NCI-H1436 treated with DMSO at 0.1 percent for 48 hours (cell line): ENCODE measurements at regions not wholly inside any gene's neighbourhood (a gene's known extent, or its start where the extent isn't known, plus 50 kb on each side); places are given as distances from the start of the nearest gene placed in this dataset.

Experiments
- DNase-seq: peaks from one replicate; lab custom pipeline; 2025; lab: John Stamatoyannopoulos, UW

- DNase-seq, result no peak
These were observed 815.1 kb downstream of the VGLL3 start for GRCh38 chr3:86175593-86176444.

DNA sequence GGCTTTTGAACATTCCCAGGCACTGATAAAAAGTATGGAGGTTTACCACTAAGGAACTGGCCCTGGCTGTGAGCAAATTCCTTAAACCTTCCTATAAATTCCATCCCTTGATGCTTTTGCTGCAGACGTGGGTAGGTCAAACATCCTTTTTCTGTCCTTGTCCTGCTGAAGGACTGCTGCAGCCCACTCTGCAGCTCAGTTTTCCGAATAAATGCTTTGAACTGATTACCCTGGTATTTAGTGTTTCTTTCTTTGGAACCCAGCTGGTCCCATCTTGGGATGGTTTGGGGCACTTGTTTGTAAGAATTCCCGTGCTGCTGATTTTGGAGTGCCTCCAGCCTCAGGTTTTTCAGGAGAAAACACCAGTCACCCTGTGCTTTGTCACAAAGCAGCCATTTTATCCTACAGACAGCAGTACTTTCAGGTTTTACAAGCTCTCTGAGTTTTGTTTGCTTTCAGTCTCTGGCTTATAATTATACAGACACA, 815.9 kb downstream of the VGLL3 start:
- DNase-seq, result no peak

- no peak for DNase-seq
These were observed 817.5 kb downstream of the VGLL3 start for GRCh38 chr3:86173401-86173800.

- DNase-seq, result no peak
These were observed 822.4 kb downstream of the VGLL3 start for GRCh38 chr3:86168512-86168911.

DNA sequence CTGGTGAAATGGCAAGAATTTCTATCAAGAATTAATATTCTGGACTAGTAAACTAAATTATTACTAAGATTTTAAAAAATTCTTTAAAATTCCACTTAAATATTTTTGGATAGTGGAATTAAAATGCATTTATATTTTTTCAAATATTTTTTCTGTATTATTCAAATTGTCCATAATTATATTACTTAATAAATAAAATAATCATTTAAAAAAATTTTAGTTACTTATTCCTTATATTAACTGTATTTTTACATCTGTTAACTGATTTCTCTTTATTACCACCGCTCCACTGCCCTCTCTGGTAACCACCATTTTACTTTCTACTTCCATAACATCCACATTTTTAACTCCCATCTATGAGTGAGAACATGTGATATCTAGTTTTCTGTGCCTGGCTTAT, 828.4 kb downstream of the VGLL3 start:
- no peak for DNase-seq

DNA sequence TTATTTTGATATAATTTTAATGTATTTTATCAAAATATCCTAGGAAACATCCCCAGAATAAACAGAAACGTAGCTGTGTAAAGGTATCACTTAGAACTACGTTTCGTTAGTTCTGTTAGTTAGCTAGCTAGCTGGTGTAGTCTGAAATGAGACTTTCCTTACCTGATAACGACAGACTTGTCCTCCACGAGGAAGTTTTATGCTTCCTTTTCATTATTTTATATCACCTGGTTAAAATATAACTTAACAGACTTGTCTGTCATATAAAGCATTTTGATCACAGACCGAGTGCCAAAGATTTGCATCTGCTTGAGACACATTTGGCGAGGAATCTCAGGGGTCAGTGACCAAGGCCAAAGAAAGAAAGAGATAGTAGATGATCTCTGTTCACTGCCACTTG, 829.5 kb downstream of the VGLL3 start:
- DNase-seq, result no peak

DNA sequence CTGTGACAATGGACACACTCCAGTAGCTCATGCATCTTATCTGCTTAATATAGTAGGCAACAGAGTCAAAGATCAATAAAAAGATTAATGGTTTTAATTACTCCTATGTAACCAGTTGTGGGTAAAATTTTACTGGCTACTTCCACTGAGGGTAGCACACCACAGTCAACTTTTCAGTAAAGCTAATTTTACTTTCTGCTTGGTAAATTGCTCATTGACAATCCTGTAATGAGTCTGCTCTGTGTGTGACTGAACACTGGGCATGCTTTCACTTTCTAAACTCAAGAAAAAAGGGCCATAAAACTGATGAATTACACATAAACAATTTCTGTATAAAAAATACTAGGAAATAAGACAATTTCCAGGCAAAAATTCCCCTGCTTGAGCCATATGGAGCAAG, 838.3 kb downstream of the VGLL3 start:
- no peak for DNase-seq

DNA sequence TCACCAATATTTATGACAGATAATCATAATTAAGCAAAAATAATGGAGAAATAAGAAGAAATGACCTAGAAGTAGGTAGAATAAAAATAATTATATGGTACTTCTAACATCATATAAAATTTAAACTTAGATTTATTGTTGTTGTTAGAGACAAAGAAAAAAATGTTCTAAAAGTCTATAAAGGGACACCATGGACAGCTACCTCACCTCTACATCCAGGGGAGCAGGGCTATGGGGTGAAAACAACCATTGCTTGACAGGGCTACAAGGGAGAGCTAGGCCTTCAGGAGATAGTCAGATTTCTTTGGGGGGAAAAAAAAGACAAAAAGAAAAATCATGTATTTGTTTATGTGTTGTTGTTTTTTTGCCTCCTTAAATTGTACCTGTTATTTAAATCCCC, 841.9 kb downstream of the VGLL3 start:
- no peak for DNase-seq

GRCh38 chr3:86147119-86147518, 843.8 kb downstream of the VGLL3 start:
- no peak for DNase-seq

DNA sequence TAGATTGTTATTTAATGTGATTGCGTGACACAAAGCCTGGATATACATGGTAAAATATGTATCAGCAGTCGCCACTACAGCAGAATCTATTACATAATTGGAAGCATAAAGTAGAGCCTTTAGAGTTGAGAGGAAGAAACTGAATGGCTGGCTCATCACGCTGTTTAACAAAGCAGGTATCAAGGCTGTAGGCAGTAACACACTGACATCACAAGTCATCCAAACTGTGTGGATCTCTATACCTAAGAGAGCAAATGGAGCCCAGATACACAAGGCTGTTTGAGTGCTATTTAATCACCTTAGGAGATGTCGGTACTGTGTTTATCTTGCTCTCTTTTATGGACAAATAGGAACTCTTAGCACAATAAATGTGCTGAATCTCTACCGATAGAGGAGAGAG, 864.4 kb downstream of the VGLL3 start:
- DNase-seq, result no peak
